Smooth muscle cell (in vitro differentiated cells): ENCODE measurements at regions not wholly inside any gene's neighbourhood (a gene's known extent, or its start where the extent isn't known, plus 50 kb on each side); places are given as distances from the start of the nearest gene placed in this dataset.

Experiments used
- DNase-seq: peaks from one replicate; lab custom pipeline; 2025; ENCODE audit not compliant: unreplicated experiment; lab: John Stamatoyannopoulos, UW
- H2AFZ ChIP-seq: fragments of 200-600 bp; sonication (generic); 2 replicates; pipeline ENCODE4 v1.6.0; 2016; ENCODE audit warnings: antibody characterized with exemption, low read depth, mild to moderate bottlenecking
- H3F3A ChIP-seq: fragments of 200-600 bp; sonication (generic); 2 replicates; pipeline ENCODE4 v1.6.0; 2017; ENCODE audit warnings: antibody characterized with exemption, low read depth
- H3K27ac ChIP-seq: fragments of 200-600 bp; sonication (generic); 2 replicates; pipeline ENCODE4 v1.5.1; 2016; ENCODE audit warnings: low read depth, mild to moderate bottlenecking
- H3K27me3 ChIP-seq: fragments of 200-600 bp; sonication (generic); 2 replicates; pipeline ENCODE4 v1.6.1; 2016; ENCODE audit warnings: low read depth, mild to moderate bottlenecking
- H3K36me3 ChIP-seq: fragments of 200-600 bp; sonication (generic); 2 replicates; pipeline ENCODE4 v1.5.1; 2016; ENCODE audit warnings: low read depth
- H3K4me1 ChIP-seq: fragments of 200-600 bp; sonication (generic); 2 replicates; pipeline ENCODE4 v1.5.1; 2016; ENCODE audit warnings: low read depth
- H3K4me2 ChIP-seq: fragments of 200-600 bp; sonication (generic); 2 replicates; pipeline ENCODE4 v1.6.0; 2016; ENCODE audit warnings: mild to moderate bottlenecking
- H3K4me3 ChIP-seq: fragments of 200-600 bp; sonication (generic); 2 replicates; pipeline ENCODE4 v1.5.1; 2016; ENCODE audit warnings: mild to moderate bottlenecking
- H3K79me2 ChIP-seq: fragments of 200-600 bp; sonication (generic); 2 replicates; pipeline ENCODE4 v1.6.0; 2016; ENCODE audit warnings: low read depth, mild to moderate bottlenecking
- H3K9ac ChIP-seq: fragments of 200-600 bp; sonication (generic); 2 replicates; pipeline ENCODE4 v1.6.0; 2016; ENCODE audit warnings: low read depth
- H3K9me3 ChIP-seq: fragments of 200-600 bp; sonication (generic); replicated peaks from 2 replicates; pipeline ENCODE4 v1.5.1; 2016; ENCODE audit warnings: low read depth
- H4K20me1 ChIP-seq: fragments of 200-600 bp; sonication (generic); 2 replicates; pipeline ENCODE4 v1.6.0; 2016; ENCODE audit warnings: low read depth
- CTCF ChIP-seq: fragments of 200-600 bp; sonication (generic); IDR thresholded peaks from 2 replicates; pipeline ENCODE4 v1.5.1; 2017; ENCODE audit warnings: borderline replicate concordance, mild to moderate bottlenecking, antibody characterized with exemption; ENCODE audit not compliant: insufficient read depth, poor library complexity, severe bottlenecking
- WGBS: methylation state at CpG from one replicate; pipeline ENCODE4 v1.1.7; 2016; ENCODE audit warnings: low lambda C conversion rate; 5-methylcytosine and 5-hydroxymethylcytosine counted together

DNA sequence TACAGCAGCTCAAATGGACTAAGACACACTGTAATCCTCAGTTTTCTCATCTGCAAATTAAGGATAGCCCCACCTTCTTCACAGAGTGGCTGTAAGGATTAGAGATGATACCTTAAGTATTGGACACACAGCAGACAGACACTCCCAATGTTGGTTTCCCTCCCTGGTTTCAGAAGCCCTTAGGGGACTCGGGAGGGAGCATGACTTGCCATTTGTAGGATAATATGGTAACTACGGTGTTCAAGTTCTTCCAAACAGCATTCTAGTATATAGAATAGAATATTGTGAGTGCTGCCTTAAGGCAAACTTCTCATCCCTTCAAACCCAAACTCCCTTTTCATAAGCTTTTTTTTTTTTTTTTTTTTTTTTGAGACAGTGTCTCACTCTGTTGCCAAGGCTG, 101.9 kb downstream of the COPRS start:
- H2AFZ ChIP-seq, result no peak overlapping the region
- TF ChIP-seq CTCF, result no peak
- 88% methylated on average over 2 of the region's 2 CpGs for WGBS
- H3K9ac ChIP-seq, result no peak overlapping the region
- no peak overlapping the region for H3K4me2 ChIP-seq
- no peaks in the 10 kb centered on the region for H4K20me1 ChIP-seq
- no peaks in the 10 kb centered on the region for H3K36me3 ChIP-seq
- H3K27ac ChIP-seq, result no peak overlapping the region
- peaks cover 5% of the 10 kb centered on the region for H3F3A ChIP-seq
- no peak for DNase-seq
- H3K27me3 ChIP-seq, result no peaks in the 10 kb centered on the region
- no peaks in the 10 kb centered on the region for H3K4me1 ChIP-seq
- no peak overlapping the region for H3K4me3 ChIP-seq
- H3K79me2 ChIP-seq, result no peaks in the 10 kb centered on the region
- H3K9me3 ChIP-seq, result no peaks in the 10 kb centered on the region

- Histone ChIP-seq H3K4me1 (peaks cover 2% of the 10 kb centered on the region), H3K79me2 (no peaks in the 10 kb centered on the region), H2AFZ (no peak overlapping the region), H3K27me3 (no peaks in the 10 kb centered on the region), H4K20me1 (no peaks in the 10 kb centered on the region), H3F3A (peaks cover 2% of the 10 kb centered on the region), H3K4me3 (no peak overlapping the region), H3K36me3 (no peaks in the 10 kb centered on the region), H3K9ac (no peak overlapping the region), H3K9me3 (no peaks in the 10 kb centered on the region), H3K27ac (peak overlapping the region; percentile 24), H3K4me2 (no peak overlapping the region)
- 55% methylated on average over 7 of the region's 7 CpGs for WGBS
- no peak for TF ChIP-seq CTCF
- no peak for DNase-seq
Measured at GRCh38 chr17:31754239-31754945, 104.7 kb downstream of the COPRS start.

DNA sequence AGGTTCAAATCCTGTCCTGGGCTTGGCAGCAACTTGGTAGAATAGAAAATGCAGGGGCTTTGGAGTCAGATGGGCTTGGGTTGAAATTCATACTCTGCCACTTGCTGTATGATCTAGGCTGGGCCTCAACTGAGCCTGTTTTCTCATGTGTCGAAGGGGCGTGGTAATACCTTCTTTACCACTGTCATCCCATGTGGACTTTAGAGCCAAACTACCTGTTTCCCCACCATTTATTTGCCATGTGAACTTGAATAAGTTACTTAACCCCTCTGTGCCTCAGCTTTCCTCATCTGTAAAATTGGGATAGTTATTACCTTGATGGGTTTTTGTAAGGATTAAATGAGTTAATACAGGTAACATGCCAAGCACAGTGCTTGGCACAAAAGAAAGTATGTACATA, 106.0 kb downstream of the COPRS start:
- Histone ChIP-seq H3K36me3 (no peaks in the 10 kb centered on the region), H3K4me3 (no peak overlapping the region), H3K27me3 (no peaks in the 10 kb centered on the region), H3K4me1 (peaks cover 8% of the 10 kb centered on the region), H3K9me3 (no peaks in the 10 kb centered on the region), H3K79me2 (no peaks in the 10 kb centered on the region), H3F3A (peaks cover 6% of the 10 kb centered on the region), H3K27ac (no peak overlapping the region), H3K9ac (no peak overlapping the region), H3K4me2 (no peak overlapping the region), H4K20me1 (no peaks in the 10 kb centered on the region), H2AFZ (no peak overlapping the region)
- 97% methylated on average over 2 of the region's 2 CpGs for WGBS
- DNase-seq, result no peak
- TF ChIP-seq CTCF, result no peak

DNA sequence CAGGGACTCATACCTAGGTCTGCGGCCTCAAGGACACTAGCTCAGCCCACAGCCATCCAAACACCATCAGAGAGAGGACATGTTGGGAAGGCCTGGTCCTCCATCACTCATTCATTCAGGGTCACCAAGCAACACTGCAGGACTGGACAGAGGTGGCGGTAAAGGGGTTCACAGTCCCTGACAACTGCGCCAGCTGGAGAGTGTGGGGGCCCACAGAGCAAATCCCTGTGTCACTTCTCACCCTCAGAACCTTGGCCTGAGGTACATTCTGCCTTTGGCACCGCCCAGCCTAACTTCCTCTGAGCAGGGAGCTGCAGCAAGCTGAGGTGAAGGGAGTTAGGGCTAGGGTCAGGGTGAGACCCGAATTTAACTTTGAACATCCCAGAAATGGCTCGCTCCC, 106.5 kb downstream of the COPRS start:
- TF ChIP-seq CTCF, result no peak
- Histone ChIP-seq H3F3A (peaks cover 6% of the 10 kb centered on the region), H3K9me3 (no peaks in the 10 kb centered on the region), H3K36me3 (no peaks in the 10 kb centered on the region), H3K79me2 (no peaks in the 10 kb centered on the region), H2AFZ (no peak overlapping the region), H3K4me1 (peaks cover 8% of the 10 kb centered on the region), H3K4me2 (no peak overlapping the region), H3K9ac (no peak overlapping the region), H3K4me3 (no peak overlapping the region), H3K27me3 (no peaks in the 10 kb centered on the region), H3K27ac (no peak overlapping the region), H4K20me1 (no peaks in the 10 kb centered on the region)
- DNase-seq, result no peak
- WGBS, result 98% methylated on average over 6 of the region's 6 CpGs
